DOHH2 (cell line): ENCODE measurements at regions not wholly inside any gene's neighbourhood (a gene's known extent, or its start where the extent isn't known, plus 50 kb on each side); places are given as distances from the start of the nearest gene placed in this dataset.

ENCODE experiments used
- H3F3A ChIP-seq: fragments of 200-600 bp; sonication (generic), shearing (Covaris generic); 2 replicates; pipeline ENCODE4 v1.6.0; 2016; ENCODE audit warnings: antibody characterized with exemption, mild to moderate bottlenecking; ENCODE audit not compliant: control insufficient read depth, insufficient read depth
- H3K27ac ChIP-seq: fragments of 200-600 bp; sonication (generic); 2 replicates; pipeline ENCODE4 v1.5.1; 2014; ENCODE audit warnings: low read depth, mild to moderate bottlenecking, low read length, moderate library complexity
- H3K27me3 ChIP-seq: fragments of 200-600 bp; sonication (generic); 2 replicates; pipeline ENCODE4 v1.6.1; 2014; ENCODE audit warnings: mild to moderate bottlenecking, low read length, mixed read lengths; ENCODE audit not compliant: control insufficient read depth
- H3K36me3 ChIP-seq: fragments of 200-600 bp; sonication (generic); 2 replicates; pipeline ENCODE4 v1.6.1; 2014; ENCODE audit warnings: mild to moderate bottlenecking, low read length, moderate library complexity, mixed read lengths; ENCODE audit not compliant: control insufficient read depth
- H3K4me1 ChIP-seq: fragments of 200-600 bp; sonication (generic); 2 replicates; pipeline ENCODE4 v1.6.1; 2014; ENCODE audit warnings: mild to moderate bottlenecking, low read length, mixed read lengths; ENCODE audit not compliant: control insufficient read depth
- H3K4me2 ChIP-seq: fragments of 200-600 bp; sonication (generic); 2 replicates; pipeline ENCODE4 v1.6.0; 2014; ENCODE audit warnings: mild to moderate bottlenecking, low read length, moderate library complexity
- H3K4me3 ChIP-seq: fragments of 200-600 bp; sonication (generic); 2 replicates; pipeline ENCODE4 v1.5.1; 2014; ENCODE audit warnings: mild to moderate bottlenecking, low read length, mixed read lengths
- H3K79me2 ChIP-seq: fragments of 200-600 bp; sonication (generic); 2 replicates; pipeline ENCODE4 v1.6.1; 2014; ENCODE audit warnings: mild to moderate bottlenecking, low read length, mixed read lengths; ENCODE audit not compliant: control insufficient read depth
- H3K9me2 ChIP-seq: fragments of 200-600 bp; sonication (generic); replicated peaks from 2 replicates; pipeline ENCODE4 v1.6.1; 2014; ENCODE audit warnings: mild to moderate bottlenecking, low read length, mixed read lengths; ENCODE audit not compliant: control insufficient read depth
- H3K9me3 ChIP-seq: fragments of 200-600 bp; sonication (generic); 2 replicates; pipeline ENCODE4 v1.6.1; 2014; ENCODE audit warnings: antibody characterized with exemption, low read length, mixed read lengths; ENCODE audit not compliant: control insufficient read depth, insufficient read depth
- H4K20me1 ChIP-seq: fragments of 200-600 bp; sonication (generic); 2 replicates; pipeline ENCODE4 v1.6.0; 2014; ENCODE audit warnings: low read depth, mild to moderate bottlenecking, antibody characterized with exemption, low read length, moderate library complexity; ENCODE audit not compliant: control insufficient read depth, insufficient read depth
- CTCF ChIP-seq: fragments of 200-600 bp; sonication (generic); IDR thresholded peaks from one replicate; pipeline ENCODE4 v1.5.1; 2014; ENCODE audit warnings: antibody characterized with exemption, mild to moderate bottlenecking, low read depth, low read length; ENCODE audit not compliant: poor library complexity, severe bottlenecking
- EZH2phosphoT487 ChIP-seq: fragments of 200-600 bp; sonication (generic); IDR thresholded peaks from 2 replicates; pipeline ENCODE4 v1.6.1; 2017; ENCODE audit warnings: borderline replicate concordance, mild to moderate bottlenecking, antibody characterized with exemption, low read length, moderate library complexity, mixed read lengths

- H3K4me1 ChIP-seq = no peaks in the 10 kb centered on the region
- H3K9me2 ChIP-seq = no peaks in the 10 kb centered on the region
- no peaks in the 10 kb centered on the region for H3K36me3 ChIP-seq
- H3K27me3 ChIP-seq = no peaks in the 10 kb centered on the region
- H3K9me3 ChIP-seq = no peaks in the 10 kb centered on the region
- H3K4me3 ChIP-seq = no peak overlapping the region
- no peak overlapping the region for H3K4me2 ChIP-seq
- H4K20me1 ChIP-seq = no peaks in the 10 kb centered on the region
- H3K27ac ChIP-seq = no peak overlapping the region
- TF ChIP-seq CTCF = no peak
- TF ChIP-seq EZH2phosphoT487 = no peak
- H3F3A ChIP-seq = no peaks in the 10 kb centered on the region
- H3K79me2 ChIP-seq = no peaks in the 10 kb centered on the region
Measured at GRCh38 chrX:13200398-13200797, 119.5 kb downstream of the ATXN3L start.

GRCh38 chrX:13198762-13199064 lies 121.1 kb downstream of the ATXN3L start:
- Histone ChIP-seq H3K27ac (no peak overlapping the region), H3K4me2 (no peak overlapping the region)

GRCh38 chrX:13198056-13198761 lies 121.6 kb downstream of the ATXN3L start:
- H3K4me3 ChIP-seq = no peak overlapping the region
- no peaks in the 10 kb centered on the region for H3F3A ChIP-seq
- H3K9me2 ChIP-seq = no peaks in the 10 kb centered on the region
- H3K27me3 ChIP-seq = no peaks in the 10 kb centered on the region
- H3K27ac ChIP-seq = no peak overlapping the region
- no peak overlapping the region for H3K4me2 ChIP-seq
- H3K4me1 ChIP-seq = peaks cover 12% of the 10 kb centered on the region
- no peaks in the 10 kb centered on the region for H4K20me1 ChIP-seq
- H3K79me2 ChIP-seq = no peaks in the 10 kb centered on the region
- H3K36me3 ChIP-seq = no peaks in the 10 kb centered on the region
- TF ChIP-seq EZH2phosphoT487 = no peak
- no peak for TF ChIP-seq CTCF
- H3K9me3 ChIP-seq = no peaks in the 10 kb centered on the region

More at GRCh38 chrX:13198762-13199064, 121.1 kb downstream of the ATXN3L start:
- Histone ChIP-seq H3K79me2 (no peaks in the 10 kb centered on the region), H3K36me3 (no peaks in the 10 kb centered on the region), H3K27me3 (no peaks in the 10 kb centered on the region), H3K4me1 (peaks cover 12% of the 10 kb centered on the region), H3K9me3 (no peaks in the 10 kb centered on the region), H4K20me1 (no peaks in the 10 kb centered on the region), H3K9me2 (no peaks in the 10 kb centered on the region), H3K4me3 (no peak overlapping the region), H3F3A (no peaks in the 10 kb centered on the region)
- TF ChIP-seq CTCF (no peak), EZH2phosphoT487 (no peak)

- peaks cover 12% of the 10 kb centered on the region for H3K4me1 ChIP-seq
- H3K4me3 ChIP-seq = no peak overlapping the region
- H3K36me3 ChIP-seq = no peaks in the 10 kb centered on the region
- no peak overlapping the region for H3K27ac ChIP-seq
- TF ChIP-seq EZH2phosphoT487 = no peak
- TF ChIP-seq CTCF = no peak
- H3K4me2 ChIP-seq = no peak overlapping the region
- H3K9me3 ChIP-seq = no peaks in the 10 kb centered on the region
- no peaks in the 10 kb centered on the region for H3K9me2 ChIP-seq
- no peaks in the 10 kb centered on the region for H3K79me2 ChIP-seq
- H3K27me3 ChIP-seq = no peaks in the 10 kb centered on the region
- H4K20me1 ChIP-seq = no peaks in the 10 kb centered on the region
- H3F3A ChIP-seq = no peaks in the 10 kb centered on the region
Measured at GRCh38 chrX:13196782-13197181, 123.1 kb downstream of the ATXN3L start.
